H1 (cell line): ENCODE measurements at regions not wholly inside any gene's neighbourhood (a gene's known extent, or its start where the extent isn't known, plus 50 kb on each side); places are given as distances from the start of the nearest gene placed in this dataset.

Experiments used
- CTCF ChIA-PET: fragments of 300-600 bp; sonication (Branson Sonifier 250); formaldehyde crosslinking; loops from one replicate; lab custom pipeline; 2021; ENCODE audit not compliant: partially characterized antibody; lab: Charles Lee
- POLR2A ChIA-PET: fragments of 300-600 bp; sonication (Branson Sonifier 250); formaldehyde crosslinking; loops from one replicate; lab custom pipeline; 2021; ENCODE audit warnings: inconsistent platforms; ENCODE audit not compliant: partially characterized antibody; lab: Charles Lee
- DNase-seq, 2 experiments: peaks; one replicate each; pipeline versions ENCODE4 v3.0.0 to v3.0.0-alpha.2; 2010 to 2022; ENCODE audit warnings: low spot score in 2 of 2, low read depth in 1 of 2, mixed read lengths in 1 of 2
- FAIRE-seq: peaks from 2 replicates; lab custom pipeline; 2011; peaks lifted over from hg19 to GRCh38; lab: Jason Lieb, UNC
- H2AFZ ChIP-seq: 2 replicates; pipeline ENCODE4 v1.8.1; 2012; ENCODE audit warnings: low read length, inconsistent platforms
- H2AK5ac ChIP-seq: 2 replicates; pipeline ENCODE4 v1.6.1; 2013; ENCODE audit warnings: low read depth, low read length
- H2BK120ac ChIP-seq: replicated peaks from 2 replicates; pipeline ENCODE3; 2013; ENCODE audit warnings: low read depth, low read length, inconsistent platforms
- H2BK12ac ChIP-seq: 2 replicates; pipeline ENCODE4 v1.6.1; 2013; ENCODE audit warnings: low read depth, low read length
- H2BK15ac ChIP-seq: 2 replicates; pipeline ENCODE4 v1.6.1; 2013; ENCODE audit warnings: low read length
- H2BK20ac ChIP-seq: 2 replicates; pipeline ENCODE4 v1.6.1; 2013; ENCODE audit warnings: low read length
- H2BK5ac ChIP-seq: 2 replicates; pipeline ENCODE4 v1.6.1; 2013; ENCODE audit warnings: low read depth, low read length
- H3K14ac ChIP-seq: 2 replicates; pipeline ENCODE4 v1.6.1; 2013; ENCODE audit warnings: inconsistent platforms; ENCODE audit not compliant: insufficient read length
- H3K18ac ChIP-seq: 2 replicates; pipeline ENCODE4 v1.6.1; 2013; ENCODE audit warnings: low read length; ENCODE audit errors: extremely low read depth
- H3K23ac ChIP-seq: 2 replicates; pipeline ENCODE4 v1.6.1; 2013; ENCODE audit warnings: inconsistent platforms; ENCODE audit not compliant: insufficient read length
- H3K23me2 ChIP-seq: 2 replicates; pipeline ENCODE4 v1.6.1; 2013; ENCODE audit warnings: low read depth, low read length
- H3K27ac ChIP-seq: 2 replicates; pipeline ENCODE4 v1.6.1; 2011; ENCODE audit warnings: low read depth, low read length, inconsistent platforms
- H3K27me3 ChIP-seq, 4 experiments: replicated peaks in 1 of 4; 1 replicate in 1 of 4; 2 replicates in 3 of 4; pipeline versions ENCODE4 v1.6.1 to v1.8.1; 2011 to 2013; ENCODE audit warnings: low read length in 3 of 4, mild to moderate bottlenecking in 3 of 4, inconsistent platforms in 2 of 4, mixed read lengths in 2 of 4, moderate library complexity in 1 of 4; ENCODE audit not compliant: control insufficient read depth in 3 of 4, insufficient read depth in 3 of 4; ENCODE audit errors: extremely low read depth in 1 of 4
- H3K36me3 ChIP-seq, 4 experiments: 2 replicates each; pipeline versions ENCODE4 v1.6.1 to v1.8.1; 2011 to 2013; ENCODE audit warnings: mild to moderate bottlenecking in 4 of 4, low read length in 3 of 4, moderate library complexity in 2 of 4, control low read depth in 1 of 4, inconsistent platforms in 1 of 4; ENCODE audit not compliant: insufficient read depth in 4 of 4, control insufficient read depth in 2 of 4
- H3K4ac ChIP-seq: replicated peaks from 2 replicates; pipeline ENCODE3; 2013; ENCODE audit warnings: low read length, low read depth, mixed read lengths, inconsistent platforms; ENCODE audit not compliant: insufficient read length
- H3K4me1 ChIP-seq, 4 experiments: replicated peaks in 1 of 4; 1 replicate in 1 of 4; 2 replicates in 3 of 4; pipeline versions ENCODE4 v1.6.1 to v1.8.1; 2011 to 2013; ENCODE audit warnings: low read length in 3 of 4, inconsistent platforms in 2 of 4, mixed read lengths in 1 of 4; ENCODE audit not compliant: insufficient read depth in 4 of 4, control insufficient read depth in 3 of 4
- H3K4me2 ChIP-seq, 2 experiments: 2 replicates each; pipeline versions ENCODE4 v1.6.1 to v1.8.1; 2011 to 2013; ENCODE audit warnings: low read depth in 2 of 2, low read length in 2 of 2, control low read depth in 1 of 2, inconsistent platforms in 1 of 2, mild to moderate bottlenecking in 1 of 2; ENCODE audit not compliant: insufficient read depth in 1 of 2
- H3K4me3 ChIP-seq, 4 experiments: fragments of 200-600, 300-600 bp in 1 of 4; sonication (generic), shearing (Covaris generic), sonication (Bioruptor Twin) in 1 of 4; 2 replicates each; pipeline versions ENCODE4 v1.5.1 to v1.8.1; 2011 to 2016; ENCODE audit warnings: low read length in 4 of 4, low read depth in 3 of 4, control low read depth in 2 of 4, inconsistent platforms in 2 of 4, mild to moderate bottlenecking in 2 of 4, mixed read lengths in 1 of 4, moderate library complexity in 1 of 4; ENCODE audit not compliant: insufficient read depth in 2 of 4; ENCODE audit errors: extremely low read depth in 1 of 4
- H3K56ac ChIP-seq: replicated peaks from 2 replicates; pipeline ENCODE3; 2013; ENCODE audit warnings: low read depth, mild to moderate bottlenecking, mixed read lengths, low read length, inconsistent platforms; ENCODE audit not compliant: insufficient read length
- H3K79me1 ChIP-seq: 2 replicates; pipeline ENCODE4 v1.6.1; 2013; ENCODE audit warnings: low read depth, low read length, control low read depth
- H3K79me2 ChIP-seq, 2 experiments: 2 replicates each; pipeline versions ENCODE4 v1.6.1 to v1.8.1; 2012 to 2013; ENCODE audit warnings: low read length in 2 of 2, mild to moderate bottlenecking in 2 of 2, inconsistent platforms in 1 of 2; ENCODE audit not compliant: insufficient read depth in 2 of 2, control insufficient read depth in 1 of 2
- H3K9ac ChIP-seq, 4 experiments: replicated peaks in 1 of 4; 1 replicate in 1 of 4; 2 replicates in 3 of 4; pipeline versions ENCODE4 v1.6.1 to v1.8.1; 2011 to 2013; ENCODE audit warnings: low read depth in 3 of 4, low read length in 3 of 4, control low read depth in 2 of 4, mild to moderate bottlenecking in 2 of 4, moderate library complexity in 2 of 4, inconsistent platforms in 1 of 4; ENCODE audit errors: extremely low read depth in 1 of 4
- H3K9me3 ChIP-seq, 2 experiments: 2 replicates each; pipeline versions ENCODE4 v1.6.1 to v1.8.1; 2012 to 2013; ENCODE audit warnings: mild to moderate bottlenecking in 2 of 2, moderate library complexity in 2 of 2, control low read depth in 1 of 2, inconsistent platforms in 1 of 2, low read depth in 1 of 2, low read length in 1 of 2, mixed read lengths in 1 of 2; ENCODE audit not compliant: insufficient read depth in 2 of 2
- H4K20me1 ChIP-seq, 2 experiments: replicated peaks in 1 of 2; 2 replicates each; pipeline versions ENCODE3 to v1.8.1; 2011 to 2013; ENCODE audit warnings: inconsistent platforms in 2 of 2, low read length in 2 of 2, mild to moderate bottlenecking in 1 of 2; ENCODE audit not compliant: insufficient read depth in 2 of 2, control insufficient read depth in 1 of 2
- H4K5ac ChIP-seq: 2 replicates; pipeline ENCODE4 v1.6.1; 2013; ENCODE audit warnings: low read length, low read depth, mixed read lengths, inconsistent platforms; ENCODE audit not compliant: insufficient read length
- H4K8ac ChIP-seq: 2 replicates; pipeline ENCODE4 v1.8.0; 2013; ENCODE audit warnings: mild to moderate bottlenecking, moderate library complexity, low read length, inconsistent platforms; ENCODE audit not compliant: insufficient read depth; ENCODE audit errors: extremely low read depth
- H4K91ac ChIP-seq: replicated peaks from 2 replicates; pipeline ENCODE3; 2013; ENCODE audit warnings: low read length, mixed read lengths, inconsistent platforms; ENCODE audit not compliant: insufficient read length
- ASH2L ChIP-seq: fragments of 200-600, 300-600 bp; sonication (generic); IDR thresholded peaks from one replicate; pipeline ENCODE4 v1.7.1; 2017; ENCODE audit warnings: low read length
- CREB1 ChIP-seq: IDR thresholded peaks from 2 replicates; pipeline ENCODE4 v1.6.1; 2012; ENCODE audit warnings: inconsistent platforms
- CTBP2 ChIP-seq: IDR thresholded peaks from 2 replicates; pipeline ENCODE4 v1.7.0; 2011; ENCODE audit warnings: borderline replicate concordance, mild to moderate bottlenecking, moderate library complexity, mixed read lengths, low read length; ENCODE audit not compliant: insufficient read depth, insufficient read length
- CTCF ChIP-seq, 3 experiments: IDR thresholded peaks; 1 replicate in 2 of 3; 2 replicates in 1 of 3; pipeline versions ENCODE4 v1.5.1 to v1.6.1; 2011; ENCODE audit warnings: low read length in 3 of 3, mild to moderate bottlenecking in 3 of 3, inconsistent platforms in 2 of 3, low read depth in 1 of 3, moderate library complexity in 1 of 3; ENCODE audit not compliant: insufficient read depth in 1 of 3; ENCODE audit errors: control extremely low read depth in 1 of 3
- EGR1 ChIP-seq: IDR thresholded peaks from 2 replicates; pipeline ENCODE4 v1.6.1; 2011; ENCODE audit warnings: low read depth, low read length, borderline replicate concordance
- GABPA ChIP-seq: IDR thresholded peaks from 2 replicates; pipeline ENCODE4 v1.6.1; 2011; ENCODE audit warnings: mild to moderate bottlenecking, low read length, moderate library complexity, borderline replicate concordance; ENCODE audit not compliant: insufficient read depth
- GTF2F1 ChIP-seq: IDR thresholded peaks from 2 replicates; pipeline ENCODE4 v1.6.1; 2012; ENCODE audit warnings: low read depth, low read length, improper control_type of control experiment, borderline replicate concordance
- RAD21 ChIP-seq, 2 experiments: IDR thresholded peaks in 1 of 2; conservative IDR thresholded peaks in 1 of 2; 2 replicates each; pipeline ENCODE4 v1.6.1; 2011; ENCODE audit warnings: low read depth in 2 of 2, low read length in 2 of 2, improper control_type of control experiment in 1 of 2, inconsistent platforms in 1 of 2, mild to moderate bottlenecking in 1 of 2, moderate library complexity in 1 of 2
- RBBP5 ChIP-seq: IDR thresholded peaks from 2 replicates; pipeline ENCODE4 v1.7.1; 2012; ENCODE audit warnings: low read depth, mild to moderate bottlenecking, inconsistent platforms, low read length, moderate library complexity, borderline replicate concordance
- RFX5 ChIP-seq: IDR thresholded peaks from 2 replicates; pipeline ENCODE4 v1.6.1; 2011; ENCODE audit warnings: low read depth, low read length, improper control_type of control experiment, borderline replicate concordance
- SP2 ChIP-seq: IDR thresholded peaks from 2 replicates; pipeline ENCODE4 v1.6.1; 2012; ENCODE audit warnings: mild to moderate bottlenecking, low read length, inconsistent platforms
- SUZ12 ChIP-seq: fragments of 200-600 bp; sonication (generic); IDR thresholded peaks from 2 replicates; pipeline ENCODE4 v1.6.1; 2012; ENCODE audit warnings: mild to moderate bottlenecking, inconsistent platforms, low read length, moderate library complexity, mixed read lengths
- WGBS, 2 experiments: shearing (Covaris generic) in 1 of 2; methylation state at CpG; one replicate each; pipeline versions ENCODE4 v1.1.6 to v1.1.7; 2013 to 2015; ENCODE audit warnings: low lambda C conversion rate in 2 of 2, mixed read lengths in 2 of 2, inconsistent platforms in 1 of 2, low coverage in 1 of 2, missing lambda C conversion rate in 1 of 2; ENCODE audit not compliant: insufficient replicate concordance in 2 of 2, insufficient coverage in 1 of 2, insufficient read length in 1 of 2; ENCODE audit errors: extremely low coverage in 1 of 2, missing lambda C conversion rate in 1 of 2; 5-methylcytosine and 5-hydroxymethylcytosine counted together

- H3K18ac ChIP-seq: no peak overlapping the region
- H3K4me3 ChIP-seq: no peak overlapping the region
- no peak for DNase-seq
- no peaks in the 10 kb centered on the region for H3K9me3 ChIP-seq
- H2AFZ ChIP-seq: no peak overlapping the region
- no peak overlapping the region for H4K91ac ChIP-seq
- H2BK20ac ChIP-seq: no peak overlapping the region
- no peaks in the 10 kb centered on the region for H4K20me1 ChIP-seq
- no peak overlapping the region for H4K5ac ChIP-seq
- H2BK15ac ChIP-seq: no peak overlapping the region
- H3K4me1 ChIP-seq: no peaks in the 10 kb centered on the region; a peak in 1 of 7 replicates
- no peak overlapping the region for H2BK12ac ChIP-seq
- no peak overlapping the region for H3K4me2 ChIP-seq
- no peak overlapping the region for H3K4ac ChIP-seq
- H3K36me3 ChIP-seq: no peaks in the 10 kb centered on the region
- no peak overlapping the region for H2BK120ac ChIP-seq
- whole genome bisulfite sequencing, 2 experiments: 94% methylated on average over 3 of the region's 3 CpGs; no CpG with 5 or more reads in 1 of the 2 experiments
- H3K23me2 ChIP-seq: no peaks in the 10 kb centered on the region; the same call in 1 of the 2 replicates
- H3K79me2 ChIP-seq: no peaks in the 10 kb centered on the region
- H3K14ac ChIP-seq: no peak overlapping the region
- H3K27me3 ChIP-seq: no peaks in the 10 kb centered on the region
- FAIRE-seq: no peak
- no peaks in the 10 kb centered on the region for H3K79me1 ChIP-seq
- H3K56ac ChIP-seq: no peak overlapping the region
- ChIA-PET CTCF (interaction anchor here (0.8 to 1.1 kb wide), 2 partner anchors 79 to 155 kb away, joined by 3 to 5 read pairs; no protein-coding TSS in a partner anchor), POLR2A (no interaction called here)
- H3K27ac ChIP-seq: no peak overlapping the region
- H3K23ac ChIP-seq: no peak overlapping the region
- no peak overlapping the region for H3K9ac ChIP-seq
- H2AK5ac ChIP-seq: no peak overlapping the region
- H4K8ac ChIP-seq: no peak overlapping the region
- H2BK5ac ChIP-seq: no peak overlapping the region
- TF ChIP-seq GTF2F1 (no peak), RAD21 (IDR thresholded peaks at IDR 0.05 in 1 of 2, conservative IDR thresholded peaks at IDR 0.05 in 1 of 2; ENCODE audit: low read depth in 2 of 2, low read length in 2 of 2) (no peak), RFX5 (no peak), CTBP2 (no peak), CREB1 (no peak), ASH2L (no peak), SUZ12 (no peak), GABPA (no peak), EGR1 (no peak), SP2 (no peak), RBBP5 (no peak), CTCF (IDR thresholded peaks at IDR 0.05; ENCODE audit: control extremely low read depth in 1 of 3, insufficient read depth in 1 of 3, low read depth in 1 of 3, low read length in 3 of 3) (no peak)
Measured at GRCh38 chr6:6841571-6841970, 253.1 kb downstream of the LY86 start.
